NCI-H1436 treated with DMSO at 0.1 percent for 48 hours (cell line): ENCODE measurements at regions not wholly inside any gene's neighbourhood (a gene's known extent, or its start where the extent isn't known, plus 50 kb on each side); places are given as distances from the start of the nearest gene placed in this dataset.

ENCODE experiments used
- DNase-seq: peaks from one replicate; lab custom pipeline; 2025; lab: John Stamatoyannopoulos, UW

DNA sequence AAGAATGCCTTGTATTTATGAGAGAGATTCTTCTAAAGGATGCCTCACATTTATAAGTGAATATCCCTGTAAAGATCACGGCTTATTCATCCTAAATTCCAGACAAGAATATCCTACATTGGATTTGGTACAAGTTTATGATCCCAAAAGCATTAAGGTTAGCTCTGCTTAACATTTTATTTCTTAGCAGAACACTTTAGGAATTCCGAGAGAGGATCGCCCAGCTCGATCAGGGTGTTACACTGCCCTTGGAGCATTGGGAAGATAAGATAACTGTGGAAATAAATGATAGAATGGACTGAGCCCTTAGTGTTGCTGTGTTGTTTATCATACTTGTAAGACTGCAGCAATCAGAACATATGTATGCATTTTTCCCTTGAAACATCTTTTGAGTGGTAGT is 223.0 kb upstream of the CDIN1 start:
- DNase-seq: no peak

DNA sequence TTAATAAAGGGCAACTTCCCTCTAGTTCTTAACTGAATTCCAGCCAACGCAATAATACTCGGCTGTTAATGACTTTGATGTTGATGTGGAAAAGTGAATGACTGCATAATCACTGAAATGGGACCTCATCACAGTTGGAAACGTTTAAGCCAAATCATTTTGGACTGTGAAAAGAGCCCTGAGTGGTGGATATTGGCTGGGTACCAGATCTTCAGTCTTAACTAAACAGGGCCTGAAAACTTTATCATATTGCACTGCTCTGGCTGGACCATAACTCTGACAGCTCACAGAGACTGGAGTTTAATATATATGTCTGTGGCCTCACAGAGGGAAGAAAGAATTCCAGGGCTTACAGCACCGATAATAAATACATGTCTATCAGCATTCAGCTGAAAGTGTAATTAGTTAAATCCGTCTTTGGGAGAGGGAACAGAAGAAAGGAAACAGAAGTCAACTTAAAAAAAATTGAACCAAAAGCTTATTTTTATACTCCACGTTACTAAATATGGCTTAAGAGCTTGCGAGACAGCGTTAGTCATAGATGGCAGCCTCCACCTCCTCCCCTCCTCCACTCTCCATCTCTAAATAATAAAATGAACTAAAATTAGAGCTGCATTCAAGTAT is 222.3 kb upstream of the CDIN1 start:
- no peak for DNase-seq

- no peak for DNase-seq
Observed at GRCh38 chr15:36358094-36358493, 221.3 kb upstream of the CDIN1 start.

GRCh38 chr15:36358523-36358922 is 220.9 kb upstream of the CDIN1 start:
- no peak for DNase-seq

GRCh38 chr15:36359286-36359685 is 220.1 kb upstream of the CDIN1 start:
- DNase-seq: no peak

DNA sequence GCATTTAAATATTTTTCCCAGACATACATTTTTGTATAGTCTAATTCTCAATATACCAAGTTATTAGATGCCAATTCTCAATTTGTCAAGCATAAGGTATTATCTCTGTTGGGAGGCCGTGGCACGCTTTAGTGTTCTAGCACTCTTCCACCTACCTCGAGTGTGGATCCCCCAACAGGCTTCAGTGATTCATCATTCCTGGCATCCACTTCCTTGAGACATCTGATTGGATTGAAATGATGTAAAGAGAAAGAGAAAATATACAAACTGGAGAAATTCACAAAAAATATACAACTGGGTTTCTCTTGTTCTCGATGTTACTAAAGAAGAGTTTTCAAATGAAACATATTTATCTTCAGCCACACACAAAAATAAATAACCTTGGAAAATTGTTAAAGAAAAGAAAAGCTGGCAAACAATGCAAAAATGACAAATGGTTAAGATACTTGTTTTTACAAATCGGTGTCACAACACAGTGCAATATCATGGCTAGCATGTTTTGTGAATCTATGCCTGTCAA is 218.0 kb upstream of the CDIN1 start:
- DNase-seq: no peak

- DNase-seq: no peak
Observed at GRCh38 chr15:36362509-36362915, 216.9 kb upstream of the CDIN1 start.

DNA sequence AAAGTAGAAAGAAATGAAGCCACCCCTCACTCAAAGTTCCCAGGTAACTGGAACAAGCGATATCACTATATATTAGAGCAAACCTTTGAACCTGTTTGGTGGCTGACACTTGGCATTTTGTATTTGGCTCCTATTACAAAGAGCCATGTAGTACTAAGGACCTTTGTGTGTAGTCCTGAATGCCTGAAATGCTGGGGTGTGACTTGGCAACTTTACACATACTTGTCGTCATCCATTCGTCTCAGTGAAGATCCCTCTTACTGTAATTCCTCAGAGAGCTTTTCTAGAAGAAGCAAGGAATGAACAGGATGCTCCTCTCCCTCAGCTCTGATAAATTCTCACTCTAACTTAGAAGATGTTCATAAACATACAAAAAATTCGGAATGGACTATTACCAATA is 216.1 kb upstream of the CDIN1 start:
- no peak for DNase-seq

DNA sequence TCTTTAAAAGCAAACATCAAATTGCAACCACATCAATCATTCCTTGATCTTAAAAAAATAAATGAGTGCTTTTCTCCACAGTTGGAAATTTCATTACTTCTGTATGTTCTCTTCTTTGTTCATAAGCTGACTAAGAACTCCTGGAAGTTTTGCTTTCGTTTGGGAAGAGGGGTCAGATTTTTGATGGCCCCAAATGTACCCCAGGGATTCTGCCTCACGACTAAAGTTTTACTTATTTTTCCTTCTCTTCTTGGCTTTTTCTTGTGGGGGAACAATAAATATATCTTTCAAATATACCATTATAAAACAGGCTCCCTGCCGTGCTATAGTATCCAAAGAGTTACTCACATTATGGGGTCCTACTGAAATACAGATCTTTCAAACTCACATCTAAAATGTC is 215.0 kb upstream of the CDIN1 start:
- DNase-seq: no peak

DNA sequence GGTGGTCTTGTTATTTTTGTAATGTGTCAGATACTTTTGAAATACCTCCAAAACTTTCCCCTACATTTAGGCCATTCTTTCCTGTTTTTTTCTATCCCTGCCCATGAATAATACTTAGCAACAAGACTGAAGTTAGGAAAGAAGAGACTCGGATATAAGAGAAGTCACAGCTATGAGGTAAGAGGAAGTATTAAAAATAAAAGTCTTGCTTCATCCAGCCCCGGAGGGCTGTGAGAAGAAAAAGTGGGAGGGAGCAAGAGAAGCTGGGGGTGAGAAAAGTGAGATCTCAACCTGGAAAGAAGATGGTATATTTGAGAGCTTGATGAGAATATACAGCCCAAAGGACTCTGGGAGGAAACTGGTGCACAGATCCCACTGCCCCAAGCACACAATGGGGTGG is 213.5 kb upstream of the CDIN1 start:
- DNase-seq: no peak

GRCh38 chr15:36370051-36370730 is 209.2 kb upstream of the CDIN1 start:
- no peak for DNase-seq

DNA sequence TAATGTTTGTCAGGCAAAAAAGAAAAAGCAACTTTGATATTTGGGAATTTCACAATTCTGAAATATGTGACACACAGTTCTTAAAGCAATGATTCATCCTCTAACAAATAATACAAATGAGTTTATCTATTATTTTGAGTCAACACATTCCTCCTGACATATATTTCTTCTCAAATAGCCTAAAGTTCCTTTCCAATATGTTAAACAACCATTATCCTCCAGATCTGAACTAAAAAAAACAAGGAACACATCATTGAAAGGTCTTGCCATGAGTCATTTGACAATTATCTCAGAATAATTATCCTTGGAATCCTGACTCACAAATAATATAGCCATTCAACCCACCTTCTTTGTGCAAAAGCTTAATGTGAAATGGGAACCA is 208.7 kb upstream of the CDIN1 start:
- DNase-seq: no peak

DNA sequence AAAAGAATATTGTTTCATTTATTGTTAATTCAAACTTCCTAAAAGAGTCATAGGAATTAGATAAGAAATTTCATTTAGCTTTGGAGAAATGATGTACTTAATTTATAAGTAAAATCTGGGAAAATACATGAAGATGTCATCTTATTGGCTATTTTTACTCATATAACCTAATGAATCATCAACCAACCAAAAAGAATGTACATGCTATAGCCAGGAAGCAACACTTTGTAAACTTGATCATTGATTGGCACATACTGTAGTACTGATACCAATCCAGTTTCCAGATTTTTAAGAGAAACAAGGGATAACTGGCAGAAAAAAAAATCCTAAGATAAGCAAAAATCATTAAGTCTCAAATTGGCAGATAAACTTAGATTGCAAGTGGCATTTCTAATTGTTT is 207.9 kb upstream of the CDIN1 start:
- no peak for DNase-seq

- DNase-seq: no peak
Observed at GRCh38 chr15:36372968-36373367, 206.5 kb upstream of the CDIN1 start.

DNA sequence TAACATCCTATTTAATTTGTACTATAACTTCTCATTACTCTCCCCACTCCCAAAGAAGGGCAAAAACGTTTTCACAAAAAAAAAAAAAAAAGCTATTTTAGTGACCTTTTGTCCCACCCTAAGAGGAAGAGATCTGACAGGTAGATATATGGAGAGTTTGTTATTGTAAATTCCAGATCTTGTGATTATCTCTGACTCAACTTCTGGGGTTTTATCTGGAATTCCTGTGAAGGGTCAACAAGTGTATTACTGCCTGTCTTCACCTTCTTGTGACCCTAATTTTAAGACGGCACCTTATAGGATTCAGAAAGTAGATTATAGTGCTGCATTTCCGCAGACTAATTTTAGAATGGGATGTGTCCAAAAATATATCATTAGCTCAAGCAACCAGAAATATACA is 205.9 kb upstream of the CDIN1 start:
- DNase-seq: no peak

GRCh38 chr15:36389107-36389506 is 190.3 kb upstream of the CDIN1 start:
- DNase-seq: no peak

GRCh38 chr15:36390491-36390890 is 188.9 kb upstream of the CDIN1 start:
- no peak for DNase-seq

GRCh38 chr15:36392676-36393266 is 186.7 kb upstream of the CDIN1 start:
- DNase-seq: no peak

- DNase-seq: no peak
Observed at GRCh38 chr15:36398212-36398611, 181.2 kb upstream of the CDIN1 start.

DNA sequence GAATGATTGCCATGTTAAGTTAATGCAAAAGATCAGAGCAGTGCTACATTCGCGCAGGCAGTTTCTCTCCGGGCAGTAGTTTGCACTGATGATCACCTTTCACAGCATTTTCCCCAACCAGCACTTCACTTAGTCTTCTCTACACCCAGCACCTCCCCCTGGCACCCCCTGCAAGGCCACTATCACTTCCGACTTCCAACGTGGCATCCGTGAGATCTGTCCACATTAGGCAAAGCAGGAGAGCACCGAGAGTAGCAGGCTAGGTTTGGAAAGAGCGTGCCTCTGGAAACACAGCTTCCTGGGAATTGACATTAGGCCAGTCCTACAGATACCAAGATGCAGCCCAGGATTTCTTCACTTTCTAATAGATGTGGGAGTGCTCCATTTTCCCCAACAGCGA is 180.2 kb upstream of the CDIN1 start:
- no peak for DNase-seq

- DNase-seq: no peak
Observed at GRCh38 chr15:36400936-36401585, 178.4 kb upstream of the CDIN1 start.

GRCh38 chr15:36401586-36401966 is 177.8 kb upstream of the CDIN1 start:
- DNase-seq: no peak

- no peak for DNase-seq
Observed at GRCh38 chr15:36403351-36403750, 176.1 kb upstream of the CDIN1 start.
